ENCODE measurements at regions not wholly inside any gene's neighbourhood (a gene's known extent, or its start where the extent isn't known, plus 50 kb on each side); places are given as distances from the start of the nearest gene placed in this dataset.

GRCh38 chr4:67084783-67085182 lies 460.5 kb downstream of the CENPC start:
- no peaks in the 10 kb centered on the region for H3K9me3 ChIP-seq
- intact Hi-C loops (cut with DNase I; ENCODE audit: low total_unique reads), result loop anchor here (10.0 kb wide), 1 partner anchor 240 kb away; no protein-coding TSS in a partner anchor
- no peak overlapping the region for H3K27ac ChIP-seq
- no peak for TF ChIP-seq CTCF (IDR thresholded peaks at IDR 0.05 in 8 of 11, conservative IDR thresholded peaks at IDR 0.05 in 3 of 11)
- no peak for TF ChIP-seq POLR2A (IDR thresholded peaks at IDR 0.05)
- TF ChIP-seq POLR2AphosphoS5 (IDR thresholded peaks at IDR 0.05), result no peak
- H3K36me3 ChIP-seq, result no peaks in the 10 kb centered on the region
- DNase-seq, result no peak
- WGBS, 5 donors, result 85 to 94% (median 88%) methylated on average over 2 of the region's 2 CpGs
- H3K27me3 ChIP-seq (replicated peaks in 1 of 7), result no peaks in the 10 kb centered on the region
- H3K4me1 ChIP-seq, result no peaks in the 10 kb centered on the region
- H3K4me3 ChIP-seq, result no peak overlapping the region

- H3K4me3 ChIP-seq, result no peak overlapping the region
- H3K9me3 ChIP-seq, result no peaks in the 10 kb centered on the region
- intact Hi-C loops (cut with DNase I; ENCODE audit: low total_unique reads), result loop anchor here (10.0 kb wide), 1 partner anchor 241 kb away; no protein-coding TSS in a partner anchor
- TF ChIP-seq POLR2AphosphoS5 (IDR thresholded peaks at IDR 0.05), result no peak
- TF ChIP-seq POLR2A (IDR thresholded peaks at IDR 0.05), result no peak
- TF ChIP-seq CTCF (IDR thresholded peaks at IDR 0.05 in 8 of 11, conservative IDR thresholded peaks at IDR 0.05 in 3 of 11), result no peak
- no peak for DNase-seq
- WGBS, 5 donors, result 78 to 87% (median 83%) methylated on average over 5 of the region's 5 CpGs
- no peak overlapping the region for H3K27ac ChIP-seq
- H3K36me3 ChIP-seq, result no peaks in the 10 kb centered on the region
- H3K4me1 ChIP-seq, result no peaks in the 10 kb centered on the region
- H3K27me3 ChIP-seq (replicated peaks in 1 of 7), result no peaks in the 10 kb centered on the region
These were observed 461.8 kb downstream of the CENPC start for GRCh38 chr4:67083496-67083895.

- TF ChIP-seq CTCF (IDR thresholded peaks at IDR 0.05 in 8 of 11, conservative IDR thresholded peaks at IDR 0.05 in 3 of 11) (no peak), POLR2AphosphoS5 (IDR thresholded peaks at IDR 0.05) (no peak), POLR2A (IDR thresholded peaks at IDR 0.05) (no peak)
- no peaks in the 10 kb centered on the region for H3K9me3 ChIP-seq
- H3K36me3 ChIP-seq, result no peaks in the 10 kb centered on the region
- intact Hi-C loops (cut with DNase I; ENCODE audit: low total_unique reads), result loop anchor here (10.0 kb wide), 1 partner anchor 242 kb away; no protein-coding TSS in a partner anchor
- WGBS, 5 donors, result 90 to 96% (median 93%) methylated on average over 5 of the region's 5 CpGs
- H3K4me1 ChIP-seq, result no peaks in the 10 kb centered on the region
- no peak overlapping the region for H3K27ac ChIP-seq
- H3K4me3 ChIP-seq, result no peak overlapping the region
- no peaks in the 10 kb centered on the region for H3K27me3 ChIP-seq (replicated peaks in 1 of 7)
- no peak for DNase-seq
These were observed 462.6 kb downstream of the CENPC start for GRCh38 chr4:67082746-67083145.

- TF ChIP-seq POLR2A (IDR thresholded peaks at IDR 0.05), result no peak
- intact Hi-C loops (cut with DNase I; ENCODE audit: low total_unique reads), result loop anchor here (10.0 kb wide), 1 partner anchor 245 kb away; no protein-coding TSS in a partner anchor
- H3K36me3 ChIP-seq, result no peaks in the 10 kb centered on the region
These were observed 465.2 kb downstream of the CENPC start for GRCh38 chr4:67080046-67080557.

More at GRCh38 chr4:67080046-67080557, 465.2 kb downstream of the CENPC start:
- H3K4me1 ChIP-seq, result no peaks in the 10 kb centered on the region
- no peaks in the 10 kb centered on the region for H3K27me3 ChIP-seq (replicated peaks in 1 of 7)
- no peaks in the 10 kb centered on the region for H3K9me3 ChIP-seq
- H3K27ac ChIP-seq, result no peak overlapping the region
- no peak for DNase-seq
- no peak overlapping the region for H3K4me3 ChIP-seq
- 78 to 90% (median 86%) methylated on average over 2 of the region's 2 CpGs for WGBS, 5 donors
